EH (cell line): ENCODE measurements at regions not wholly inside any gene's neighbourhood (a gene's known extent, or its start where the extent isn't known, plus 50 kb on each side); places are given as distances from the start of the nearest gene placed in this dataset.

Experiments
- DNase-seq: peaks from one replicate; pipeline ENCODE4 v3.0.0-alpha.2; 2015; ENCODE audit warnings: low read depth

GRCh38 chr5:5558102-5558501 is 135.6 kb downstream of the ICE1 start:
- DNase-seq = no peak

DNA sequence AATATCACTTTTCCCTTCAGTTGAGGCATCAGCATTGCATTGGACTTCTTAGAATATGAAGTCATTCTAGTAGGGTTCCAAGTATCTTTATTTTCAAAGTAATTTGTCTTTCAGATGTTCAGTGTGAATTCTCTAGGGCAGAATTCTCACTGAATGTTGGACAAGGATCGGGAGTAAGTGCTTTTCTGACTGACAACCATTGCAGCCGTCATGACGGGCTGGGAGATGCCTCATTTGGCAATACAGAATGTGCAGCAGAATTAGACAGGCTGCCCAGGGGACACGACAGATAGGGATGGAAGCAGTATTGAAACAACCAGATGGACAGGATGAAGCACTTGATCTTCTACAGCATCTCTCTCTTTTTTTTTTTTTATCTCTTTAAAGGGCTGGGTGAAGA is 129.0 kb downstream of the ICE1 start:
- no peak for DNase-seq

GRCh38 chr5:5546408-5546807 is 123.9 kb downstream of the ICE1 start:
- DNase-seq = no peak

GRCh38 chr5:5544094-5544663 is 121.7 kb downstream of the ICE1 start:
- DNase-seq = no peak

- DNase-seq = no peak
These were observed 120.2 kb downstream of the ICE1 start for GRCh38 chr5:5542654-5543053.

DNA sequence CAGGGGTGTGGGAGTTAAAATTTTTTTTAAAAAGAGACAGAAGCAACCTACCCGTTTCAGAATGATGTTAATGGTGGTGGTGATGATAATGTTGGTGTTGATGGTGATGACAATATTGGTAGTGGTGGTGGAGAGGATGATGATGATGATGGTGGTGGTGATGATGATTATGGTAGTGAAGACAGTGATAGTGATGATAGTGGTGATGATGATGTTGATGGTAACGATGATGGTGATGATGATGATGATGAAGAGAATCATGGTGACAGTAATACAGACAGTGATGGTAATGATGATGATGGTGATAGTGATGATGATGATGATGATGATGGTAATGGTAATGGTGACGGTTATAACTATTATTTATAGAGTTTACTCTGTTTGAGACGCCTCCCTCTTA is 117.6 kb downstream of the ICE1 start:
- DNase-seq = no peak
